ENCODE measurements at regions not wholly inside any gene's neighbourhood (a gene's known extent, or its start where the extent isn't known, plus 50 kb on each side); places are given as distances from the start of the nearest gene placed in this dataset.

DNA sequence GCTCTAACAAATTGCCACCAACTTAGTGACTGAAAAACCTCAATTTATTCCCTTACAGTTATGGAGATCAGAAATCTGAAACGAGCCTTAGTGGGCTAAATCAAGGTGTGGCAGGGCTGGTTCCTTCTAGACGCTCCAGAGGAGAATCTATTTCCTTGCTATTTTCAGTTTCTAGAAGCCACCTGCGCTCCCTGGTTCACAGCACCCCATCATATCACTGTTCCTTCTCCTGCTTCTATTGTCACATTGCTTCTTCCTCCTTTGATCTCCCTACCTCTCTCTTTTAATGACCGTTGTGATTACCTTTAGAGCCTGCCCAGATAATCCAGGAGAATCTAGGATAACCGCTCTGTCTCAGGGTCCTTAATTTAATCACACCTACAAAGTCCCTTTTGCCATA is 596.6 kb downstream of the PLCL1 start:
- TF ChIP-seq, protein P1, sequence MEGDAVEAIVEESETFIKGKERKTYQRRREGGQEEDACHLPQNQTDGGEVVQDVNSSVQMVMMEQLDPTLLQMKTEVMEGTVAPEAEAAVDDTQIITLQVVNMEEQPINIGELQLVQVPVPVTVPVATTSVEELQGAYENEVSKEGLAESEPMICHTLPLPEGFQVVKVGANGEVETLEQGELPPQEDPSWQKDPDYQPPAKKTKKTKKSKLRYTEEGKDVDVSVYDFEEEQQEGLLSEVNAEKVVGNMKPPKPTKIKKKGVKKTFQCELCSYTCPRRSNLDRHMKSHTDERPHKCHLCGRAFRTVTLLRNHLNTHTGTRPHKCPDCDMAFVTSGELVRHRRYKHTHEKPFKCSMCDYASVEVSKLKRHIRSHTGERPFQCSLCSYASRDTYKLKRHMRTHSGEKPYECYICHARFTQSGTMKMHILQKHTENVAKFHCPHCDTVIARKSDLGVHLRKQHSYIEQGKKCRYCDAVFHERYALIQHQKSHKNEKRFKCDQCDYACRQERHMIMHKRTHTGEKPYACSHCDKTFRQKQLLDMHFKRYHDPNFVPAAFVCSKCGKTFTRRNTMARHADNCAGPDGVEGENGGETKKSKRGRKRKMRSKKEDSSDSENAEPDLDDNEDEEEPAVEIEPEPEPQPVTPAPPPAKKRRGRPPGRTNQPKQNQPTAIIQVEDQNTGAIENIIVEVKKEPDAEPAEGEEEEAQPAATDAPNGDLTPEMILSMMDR (IDR thresholded peaks at IDR 0.05; ENCODE audit: insufficient read depth, low read depth, low read length) = no peak
- no peak for TF ChIP-seq EZH2 (IDR thresholded peaks at IDR 0.05; ENCODE audit: insufficient read depth, low read length)
